Loucy (cell line): ENCODE measurements at regions not wholly inside any gene's neighbourhood (a gene's known extent, or its start where the extent isn't known, plus 50 kb on each side); places are given as distances from the start of the nearest gene placed in this dataset.

ENCODE experiments used
- H2AFZ ChIP-seq: fragments of 200-600 bp; sonication (generic); 2 replicates; pipeline ENCODE4 v1.6.0; 2016; ENCODE audit warnings: antibody characterized with exemption, mild to moderate bottlenecking, low read length, moderate library complexity
- H3F3A ChIP-seq: fragments of 200-600 bp; 2 replicates; pipeline ENCODE4 v1.6.0; 2016; ENCODE audit warnings: antibody characterized with exemption, low read depth, mild to moderate bottlenecking
- H3K27me3 ChIP-seq: fragments of 200-600 bp; sonication (generic); 2 replicates; pipeline ENCODE4 v1.6.1; 2014; ENCODE audit warnings: low read length, mild to moderate bottlenecking; ENCODE audit not compliant: insufficient read depth, poor library complexity, severe bottlenecking
- H3K36me3 ChIP-seq: fragments of 200-600 bp; sonication (generic); 2 replicates; pipeline ENCODE4 v1.6.1; 2016; ENCODE audit warnings: low read length; ENCODE audit not compliant: insufficient read depth
- H3K4me1 ChIP-seq: fragments of 200-600 bp; sonication (generic); 2 replicates; pipeline ENCODE4 v1.5.1; 2014; ENCODE audit warnings: low read length, mild to moderate bottlenecking; ENCODE audit not compliant: insufficient read depth, poor library complexity, severe bottlenecking
- H3K4me2 ChIP-seq: fragments of 200-600 bp; sonication (generic); 2 replicates; pipeline ENCODE4 v1.6.0; 2014; ENCODE audit warnings: antibody characterized with exemption, low read length, low read depth, mild to moderate bottlenecking; ENCODE audit not compliant: poor library complexity, severe bottlenecking
- H3K4me3 ChIP-seq: fragments of 200-600 bp; sonication (generic); 2 replicates; pipeline ENCODE4 v1.5.1; 2014; ENCODE audit warnings: low read length, mild to moderate bottlenecking, mixed read lengths; ENCODE audit not compliant: poor library complexity, severe bottlenecking
- H3K79me2 ChIP-seq: fragments of 200-600 bp; sonication (generic); 2 replicates; pipeline ENCODE4 v1.6.1; 2014; ENCODE audit warnings: low read length; ENCODE audit not compliant: insufficient read depth
- H3K9ac ChIP-seq: fragments of 200-600 bp; sonication (generic); 2 replicates; pipeline ENCODE4 v1.6.0; 2014; ENCODE audit warnings: mild to moderate bottlenecking, low read depth, low read length, moderate library complexity; ENCODE audit not compliant: poor library complexity, severe bottlenecking
- H3K9me2 ChIP-seq: fragments of 200-600 bp; sonication (generic); replicated peaks from 2 replicates; pipeline ENCODE4 v1.6.1; 2016; ENCODE audit warnings: low read depth, low read length, mixed read lengths
- H3K9me3 ChIP-seq: fragments of 200-600 bp; sonication (generic); 2 replicates; pipeline ENCODE4 v1.6.1; 2014; ENCODE audit warnings: mild to moderate bottlenecking, antibody characterized with exemption, low read length, low read depth; ENCODE audit not compliant: insufficient read depth
- H4K20me1 ChIP-seq: fragments of 200-600 bp; sonication (generic); 2 replicates; pipeline ENCODE4 v1.6.0; 2014; ENCODE audit warnings: antibody characterized with exemption, low read length, mild to moderate bottlenecking; ENCODE audit not compliant: insufficient read depth, poor library complexity, severe bottlenecking
- CTCF ChIP-seq: fragments of 200-600 bp; sonication (generic); conservative IDR thresholded peaks from 2 replicates; pipeline ENCODE4 v1.5.1; 2014; ENCODE audit warnings: mild to moderate bottlenecking, antibody characterized with exemption, low read length
- EZH2phosphoT487 ChIP-seq: fragments of 200-600 bp; IDR thresholded peaks from 2 replicates; pipeline ENCODE4 v1.6.1; 2018; ENCODE audit warnings: antibody characterized with exemption, mild to moderate bottlenecking, moderate library complexity, borderline replicate concordance

GRCh38 chr10:18866852-18867251 lies 181.7 kb upstream of the MALRD1 start:
- TF ChIP-seq CTCF, result no peak
- TF ChIP-seq EZH2phosphoT487, result no peak
- Histone ChIP-seq H2AFZ (no peak overlapping the region), H3K9me2 (no peaks in the 10 kb centered on the region), H3F3A (no peaks in the 10 kb centered on the region), H3K9me3 (no peaks in the 10 kb centered on the region), H3K4me2 (no peak overlapping the region), H3K27me3 (no peaks in the 10 kb centered on the region), H3K4me3 (no peak overlapping the region), H3K4me1 (no peaks in the 10 kb centered on the region), H4K20me1 (no peaks in the 10 kb centered on the region), H3K36me3 (no peaks in the 10 kb centered on the region), H3K9ac (no peak overlapping the region), H3K79me2 (no peaks in the 10 kb centered on the region)

- Histone ChIP-seq H3K4me2 (no peak overlapping the region), H3K4me3 (no peak overlapping the region)
Observed at GRCh38 chr10:18868919-18869318, 179.7 kb upstream of the MALRD1 start.

GRCh38 chr10:18875477-18875876 lies 173.1 kb upstream of the MALRD1 start:
- Histone ChIP-seq H3K4me2 (no peak overlapping the region), H3K4me3 (no peak overlapping the region), H3K9me3 (0 out of 2 replicates have a peak, but pooled peaks cover 3% of the 10 kb centered on the region), H3K9ac (no peak overlapping the region), H2AFZ (no peak overlapping the region), H4K20me1 (no peaks in the 10 kb centered on the region), H3K27me3 (no peaks in the 10 kb centered on the region), H3K4me1 (no peaks in the 10 kb centered on the region), H3K9me2 (no peaks in the 10 kb centered on the region), H3K36me3 (no peaks in the 10 kb centered on the region), H3K79me2 (no peaks in the 10 kb centered on the region), H3F3A (no peaks in the 10 kb centered on the region)
- no peak for TF ChIP-seq CTCF
- TF ChIP-seq EZH2phosphoT487, result no peak

More at GRCh38 chr10:18868919-18869318, 179.7 kb upstream of the MALRD1 start:
- Histone ChIP-seq H3K9me2 (no peaks in the 10 kb centered on the region), H4K20me1 (no peaks in the 10 kb centered on the region), H3K79me2 (no peaks in the 10 kb centered on the region), H3K9me3 (0 out of 2 replicates have a peak, but pooled peaks cover 3% of the 10 kb centered on the region), H3K9ac (no peak overlapping the region), H3F3A (no peaks in the 10 kb centered on the region), H3K4me1 (no peaks in the 10 kb centered on the region), H3K27me3 (no peaks in the 10 kb centered on the region), H2AFZ (no peak overlapping the region), H3K36me3 (no peaks in the 10 kb centered on the region)
- TF ChIP-seq CTCF (no peak), EZH2phosphoT487 (no peak)
